OCI-LY7 (cell line): ENCODE measurements at regions not wholly inside any gene's neighbourhood (a gene's known extent, or its start where the extent isn't known, plus 50 kb on each side); places are given as distances from the start of the nearest gene placed in this dataset.

Experiments
- BruUV-seq: library from RNA; stranded (reverse); fragments of 400-500 nt; replicated peaks from 2 replicates; lab custom pipeline; 2021; lab: Mats Ljungman, UMichigan
- CTCF ChIA-PET: fragments of 300-600 bp; sonication (Branson Sonifier 250); formaldehyde crosslinking; loops from one replicate; lab custom pipeline; 2022; ENCODE audit warnings: antibody characterized with exemption; ENCODE audit not compliant: unreplicated experiment; lab: Charles Lee
- POLR2A ChIA-PET: fragments of 300-600 bp; sonication (Branson Sonifier 250); formaldehyde crosslinking; loops from one replicate; lab custom pipeline; 2022; ENCODE audit warnings: antibody characterized with exemption; lab: Charles Lee
- DNase-seq: peaks from one replicate; pipeline ENCODE4 v3.0.0-alpha.2; 2015; ENCODE audit warnings: low spot score
- H2AFZ ChIP-seq: fragments of 200-600 bp; sonication (generic), shearing (Covaris generic); 2 replicates; pipeline ENCODE4 v1.6.1; 2014; ENCODE audit warnings: mild to moderate bottlenecking, antibody characterized with exemption, low read length, moderate library complexity
- H3K27ac ChIP-seq: fragments of 200-600 bp; sonication (generic); 2 replicates; pipeline ENCODE4 v1.5.1; 2014; ENCODE audit warnings: mixed run types, low read depth, mild to moderate bottlenecking, moderate library complexity, low read length, inconsistent platforms; ENCODE audit not compliant: poor library complexity, severe bottlenecking
- H3K36me3 ChIP-seq: fragments of 200-600 bp; sonication (generic); 2 replicates; pipeline ENCODE4 v1.6.1; 2014; ENCODE audit warnings: mild to moderate bottlenecking, antibody characterized with exemption, low read length, moderate library complexity, mixed read lengths; ENCODE audit not compliant: insufficient read depth
- H3K4me1 ChIP-seq: fragments of 200-600 bp; sonication (generic); 2 replicates; pipeline ENCODE4 v1.5.1; 2014; ENCODE audit warnings: mild to moderate bottlenecking, low read length; ENCODE audit not compliant: insufficient read depth, poor library complexity, severe bottlenecking
- H3K4me2 ChIP-seq: fragments of 200-600 bp; sonication (generic); 2 replicates; pipeline ENCODE4 v1.6.1; 2014; ENCODE audit warnings: mild to moderate bottlenecking, low read length
- H3K4me3 ChIP-seq: fragments of 200-600 bp; sonication (generic); 2 replicates; pipeline ENCODE4 v1.5.1; 2014; ENCODE audit warnings: mild to moderate bottlenecking, low read depth, low read length; ENCODE audit not compliant: poor library complexity, severe bottlenecking
- H3K79me2 ChIP-seq: fragments of 200-600 bp; sonication (generic); 2 replicates; pipeline ENCODE4 v1.6.1; 2016; ENCODE audit warnings: low read depth, mild to moderate bottlenecking, low read length, moderate library complexity, mixed read lengths; ENCODE audit not compliant: insufficient read depth
- H3K9me2 ChIP-seq: fragments of 200-600 bp; sonication (generic); 2 replicates; pipeline ENCODE4 v1.6.1; 2016; ENCODE audit warnings: mild to moderate bottlenecking, low read length, mixed read lengths; ENCODE audit not compliant: insufficient read depth
- H3K9me3 ChIP-seq: fragments of 200-600 bp; sonication (generic); 2 replicates; pipeline ENCODE4 v1.6.1; 2014; ENCODE audit warnings: mild to moderate bottlenecking, mixed run types, low read length, mixed read lengths
- H4K20me1 ChIP-seq: fragments of 200-600 bp; sonication (generic); 2 replicates; pipeline ENCODE4 v1.6.1; 2014; ENCODE audit warnings: mild to moderate bottlenecking, antibody characterized with exemption, low read length, moderate library complexity, mixed read lengths; ENCODE audit not compliant: insufficient read depth
- EZH2phosphoT487 ChIP-seq: fragments of 200-600 bp; sonication (generic); IDR thresholded peaks from 2 replicates; pipeline ENCODE4 v1.6.1; 2018; ENCODE audit warnings: low read depth, borderline replicate concordance, mild to moderate bottlenecking, mixed run types, antibody characterized with exemption, low read length, moderate library complexity, mixed read lengths
- intact Hi-C: fragments of 100-400 bp; cut with micrococcal nuclease; formaldehyde crosslinking; loops from one replicate; pipeline ENCODE4 v1.10.0; 2022; ENCODE audit not compliant: unreplicated experiment
- TF ChIP-seq, protein P1 (sequence below): fragments of 200-600 bp; sonication (generic); conservative IDR thresholded peaks from 2 replicates; pipeline ENCODE4 v1.5.1; 2014; ENCODE audit warnings: mild to moderate bottlenecking, antibody characterized with exemption, low read length, moderate library complexity, mixed read lengths

GRCh38 chr20:24787621-24788020, 161.4 kb upstream of the CST7 start:
- peaks cover 23% of the 10 kb centered on the region for H3K4me1 ChIP-seq
- H3K79me2 ChIP-seq: no peaks in the 10 kb centered on the region
- peak overlapping the region; percentile 45 for H3K4me2 ChIP-seq
- no peaks in the 10 kb centered on the region for H3K9me2 ChIP-seq
- no peaks in the 10 kb centered on the region for H3K36me3 ChIP-seq
- CTCF ChIA-PET: no interaction called here
- H3K4me3 ChIP-seq: no peak overlapping the region
- H4K20me1 ChIP-seq: no peaks in the 10 kb centered on the region
- H2AFZ ChIP-seq: no peak overlapping the region
- H3K27ac ChIP-seq: no peak overlapping the region
- DNase-seq: peak; percentile 29
- BruUV-seq: no TSS peak
- intact Hi-C loops: loop anchor here (10.0 kb wide), 1 partner anchor 253 kb away; no protein-coding TSS in a partner anchor
- POLR2A ChIA-PET: no interaction called here
- TF ChIP-seq, protein P1, sequence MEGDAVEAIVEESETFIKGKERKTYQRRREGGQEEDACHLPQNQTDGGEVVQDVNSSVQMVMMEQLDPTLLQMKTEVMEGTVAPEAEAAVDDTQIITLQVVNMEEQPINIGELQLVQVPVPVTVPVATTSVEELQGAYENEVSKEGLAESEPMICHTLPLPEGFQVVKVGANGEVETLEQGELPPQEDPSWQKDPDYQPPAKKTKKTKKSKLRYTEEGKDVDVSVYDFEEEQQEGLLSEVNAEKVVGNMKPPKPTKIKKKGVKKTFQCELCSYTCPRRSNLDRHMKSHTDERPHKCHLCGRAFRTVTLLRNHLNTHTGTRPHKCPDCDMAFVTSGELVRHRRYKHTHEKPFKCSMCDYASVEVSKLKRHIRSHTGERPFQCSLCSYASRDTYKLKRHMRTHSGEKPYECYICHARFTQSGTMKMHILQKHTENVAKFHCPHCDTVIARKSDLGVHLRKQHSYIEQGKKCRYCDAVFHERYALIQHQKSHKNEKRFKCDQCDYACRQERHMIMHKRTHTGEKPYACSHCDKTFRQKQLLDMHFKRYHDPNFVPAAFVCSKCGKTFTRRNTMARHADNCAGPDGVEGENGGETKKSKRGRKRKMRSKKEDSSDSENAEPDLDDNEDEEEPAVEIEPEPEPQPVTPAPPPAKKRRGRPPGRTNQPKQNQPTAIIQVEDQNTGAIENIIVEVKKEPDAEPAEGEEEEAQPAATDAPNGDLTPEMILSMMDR: no peak
- no peak for TF ChIP-seq EZH2phosphoT487
- no peaks in the 10 kb centered on the region for H3K9me3 ChIP-seq

DNA sequence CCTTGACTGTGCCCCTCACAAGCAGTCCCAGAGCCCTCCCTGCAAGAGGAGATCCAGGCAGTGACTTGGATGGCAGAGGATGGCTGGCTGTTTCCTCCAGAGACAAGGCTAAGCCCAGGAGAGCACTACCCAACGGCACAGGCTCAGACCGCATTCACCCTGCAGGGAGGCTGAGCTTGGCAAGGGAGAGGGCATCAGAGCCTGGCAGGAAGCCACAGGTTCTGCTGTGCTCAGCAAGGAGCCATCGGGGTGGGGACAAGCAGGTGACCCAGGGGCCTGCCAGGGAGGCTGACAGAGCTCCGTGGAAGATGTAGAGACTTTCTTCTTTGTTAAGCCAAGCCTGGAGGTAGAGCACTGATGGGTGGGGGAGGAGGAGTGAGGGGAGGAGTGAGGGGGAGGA, 159.2 kb upstream of the CST7 start:
- no peak overlapping the region for H3K4me3 ChIP-seq
- CTCF ChIA-PET: no interaction called here
- TF ChIP-seq, protein P1: no peak
- TF ChIP-seq EZH2phosphoT487: no peak
- no peak for DNase-seq
- H3K4me2 ChIP-seq: no peak overlapping the region
- intact Hi-C loops: loop anchor here (10.0 kb wide), 1 partner anchor 255 kb away; no protein-coding TSS in a partner anchor
- H4K20me1 ChIP-seq: no peaks in the 10 kb centered on the region
- no peaks in the 10 kb centered on the region for H3K9me3 ChIP-seq
- H3K4me1 ChIP-seq: peaks cover 18% of the 10 kb centered on the region
- POLR2A ChIA-PET: interaction anchor here (0.6 kb wide), 1 partner anchor 399 kb away, joined by 3 read pairs; no protein-coding TSS in a partner anchor
- no peaks in the 10 kb centered on the region for H3K36me3 ChIP-seq
- H2AFZ ChIP-seq: no peak overlapping the region
- no peaks in the 10 kb centered on the region for H3K9me2 ChIP-seq
- BruUV-seq: no TSS peak
- no peak overlapping the region for H3K27ac ChIP-seq
- H3K79me2 ChIP-seq: no peaks in the 10 kb centered on the region

- no peak overlapping the region for H3K4me2 ChIP-seq
- H3K36me3 ChIP-seq: no peaks in the 10 kb centered on the region
- no peaks in the 10 kb centered on the region for H3K9me2 ChIP-seq
- H3K27ac ChIP-seq: no peak overlapping the region
- BruUV-seq: no TSS peak
- DNase-seq: no peak
- intact Hi-C loops: no loop called here
- H3K4me3 ChIP-seq: no peak overlapping the region
- H3K4me1 ChIP-seq: peaks cover 16% of the 10 kb centered on the region
- H3K79me2 ChIP-seq: no peaks in the 10 kb centered on the region
- no peaks in the 10 kb centered on the region for H4K20me1 ChIP-seq
- H3K9me3 ChIP-seq: no peaks in the 10 kb centered on the region
- no peak overlapping the region for H2AFZ ChIP-seq
- TF ChIP-seq, protein P1: no peak
- no peak for TF ChIP-seq EZH2phosphoT487
- ChIA-PET POLR2A (no interaction called here), CTCF (no interaction called here)
Measured at GRCh38 chr20:24790746-24791283, 158.3 kb upstream of the CST7 start.
